Prostate gland (tissue), 2 donors: ENCODE measurements at regions not wholly inside any gene's neighbourhood (a gene's known extent, or its start where the extent isn't known, plus 50 kb on each side); places are given as distances from the start of the nearest gene placed in this dataset.
A peak's percentile ranks its signal among the peaks of the same experiment; 100 is the strongest.
"Not testable (repeated sequence)": the region's sequence is repeated elsewhere in the genome, so short reads cannot be mapped to it uniquely, and the experiment has no call there.

ENCODE experiments used
- DNase-seq: peaks from one replicate; pipeline ENCODE4 v3.0.0-alpha.2; 2019; ENCODE audit warnings: low spot score
- H3K27ac ChIP-seq, 2 donors: fragments of 200-600 bp; sonication (generic); 2 replicates each; pipeline ENCODE4 v1.5.1; 2017 to 2019
- H3K27me3 ChIP-seq: fragments of 200-600 bp; sonication (generic); replicated peaks from 2 replicates; pipeline ENCODE4 v1.5.1; 2019; ENCODE audit not compliant: insufficient read depth
- H3K36me3 ChIP-seq, 2 donors: fragments of 200-600 bp; sonication (generic); 1 replicate in 1 of 2; 2 replicates in 1 of 2; pipeline versions ENCODE4 v1.5.1 to v1.8.1; 2017 to 2019
- H3K4me1 ChIP-seq: fragments of 200-600 bp; sonication (generic); replicated peaks from 2 replicates; pipeline ENCODE4 v1.5.1; 2019
- H3K4me3 ChIP-seq, 2 donors: fragments of 200-600 bp; sonication (generic); 2 replicates each; pipeline ENCODE4 v1.5.1; 2017 to 2019
- H3K9me3 ChIP-seq: fragments of 200-600 bp; sonication (generic); 2 replicates; pipeline ENCODE4 v1.5.1; 2017
- POLR2A ChIP-seq: fragments of 450-650 bp; IDR thresholded peaks from one replicate; pipeline ENCODE4 v1.6.1; 2016; ENCODE audit warnings: antibody characterized with exemption, mild to moderate bottlenecking
- POLR2AphosphoS5 ChIP-seq: sonication (generic); formaldehyde crosslinking; IDR thresholded peaks from one replicate; pipeline ENCODE4 v1.6.1; 2017; ENCODE audit warnings: antibody characterized with exemption
- WGBS: methylation state at CpG from one replicate; pipeline ENCODE4 v1.1.5; 2018; 5-methylcytosine and 5-hydroxymethylcytosine counted together
- intact Hi-C: fragments of 100-400 bp; cut with DNase I; formaldehyde crosslinking; loops from one replicate; pipeline ENCODE4 v1.14.2; 2022
- TF ChIP-seq, protein P1 (sequence below), 4 experiments: fragments of 200-600 bp in 2 of 4; fragments of 450-650 bp in 2 of 4; sonication (generic) in 2 of 4; IDR thresholded peaks; 1 replicate in 3 of 4; 2 replicates in 1 of 4; pipeline ENCODE4 v1.5.1; 2016 to 2019; ENCODE audit warnings: antibody characterized with exemption in 4 of 4, mild to moderate bottlenecking in 2 of 4, moderate library complexity in 2 of 4

GRCh38 chr12:11543457-11544158, 105.9 kb upstream of the ETV6 start:
- Histone ChIP-seq H3K27ac (no peak overlapping the region), H3K36me3 (no peaks in the 10 kb centered on the region), H3K9me3 (no peaks in the 10 kb centered on the region), H3K4me3 (no peak overlapping the region), H3K27me3 (no peaks in the 10 kb centered on the region), H3K4me1 (no peaks in the 10 kb centered on the region)
- TF ChIP-seq, protein P1, sequence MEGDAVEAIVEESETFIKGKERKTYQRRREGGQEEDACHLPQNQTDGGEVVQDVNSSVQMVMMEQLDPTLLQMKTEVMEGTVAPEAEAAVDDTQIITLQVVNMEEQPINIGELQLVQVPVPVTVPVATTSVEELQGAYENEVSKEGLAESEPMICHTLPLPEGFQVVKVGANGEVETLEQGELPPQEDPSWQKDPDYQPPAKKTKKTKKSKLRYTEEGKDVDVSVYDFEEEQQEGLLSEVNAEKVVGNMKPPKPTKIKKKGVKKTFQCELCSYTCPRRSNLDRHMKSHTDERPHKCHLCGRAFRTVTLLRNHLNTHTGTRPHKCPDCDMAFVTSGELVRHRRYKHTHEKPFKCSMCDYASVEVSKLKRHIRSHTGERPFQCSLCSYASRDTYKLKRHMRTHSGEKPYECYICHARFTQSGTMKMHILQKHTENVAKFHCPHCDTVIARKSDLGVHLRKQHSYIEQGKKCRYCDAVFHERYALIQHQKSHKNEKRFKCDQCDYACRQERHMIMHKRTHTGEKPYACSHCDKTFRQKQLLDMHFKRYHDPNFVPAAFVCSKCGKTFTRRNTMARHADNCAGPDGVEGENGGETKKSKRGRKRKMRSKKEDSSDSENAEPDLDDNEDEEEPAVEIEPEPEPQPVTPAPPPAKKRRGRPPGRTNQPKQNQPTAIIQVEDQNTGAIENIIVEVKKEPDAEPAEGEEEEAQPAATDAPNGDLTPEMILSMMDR (IDR thresholded peaks at IDR 0.05) = no peak
- TF ChIP-seq POLR2A (no peak), POLR2AphosphoS5 (no peak)
- DNase-seq = no peak
- WGBS = 16% methylated on average over 7 of the region's 7 CpGs
- intact Hi-C loops = no loop called here

- Histone ChIP-seq H3K4me3 (no peak overlapping the region), H3K9me3 (no peaks in the 10 kb centered on the region), H3K27me3 (no peaks in the 10 kb centered on the region), H3K27ac (no peak overlapping the region), H3K36me3 (no peaks in the 10 kb centered on the region), H3K4me1 (no peaks in the 10 kb centered on the region)
- TF ChIP-seq POLR2AphosphoS5 = no peak
- 65% methylated on average over 6 of the region's 6 CpGs for WGBS
- intact Hi-C loops = no loop called here
- DNase-seq = no peak
These were observed 103.8 kb upstream of the ETV6 start for GRCh38 chr12:11545484-11546330.

- H3K27ac ChIP-seq = peak overlapping the region in 1 of 2 donors; percentile 61
- peak; percentile 53 for DNase-seq
These were observed 102.7 kb upstream of the ETV6 start for GRCh38 chr12:11546582-11547270.

DNA sequence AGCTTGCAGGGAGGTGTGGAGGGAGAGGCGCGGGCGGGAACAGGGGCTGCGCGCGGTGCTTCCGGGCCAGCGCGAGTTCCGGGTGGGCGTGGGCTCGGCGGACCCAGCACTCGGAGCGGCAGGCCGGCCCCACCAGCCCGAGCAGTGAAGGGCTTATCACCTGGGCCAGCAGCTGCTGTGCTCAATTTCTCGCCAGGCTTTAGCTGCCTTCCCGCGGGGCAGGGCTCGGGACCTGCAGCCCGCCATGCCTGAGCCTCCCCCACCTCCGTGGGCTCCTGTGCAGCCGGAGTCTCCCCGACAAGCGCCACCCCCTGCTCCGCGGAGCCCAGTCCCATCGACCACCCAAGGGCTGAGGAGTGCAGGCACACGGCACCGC, 102.2 kb upstream of the ETV6 start:
- H3K9me3 ChIP-seq, H3K4me1 ChIP-seq, H3K4me3 ChIP-seq, intact Hi-C loops, DNase-seq, H3K27me3 ChIP-seq, H3K36me3 ChIP-seq: not testable (repeated sequence)
- WGBS = 81% methylated on average over 28 of the region's 31 CpGs
- peak overlapping the region in 1 of 2 donors; percentile 61 for H3K27ac ChIP-seq

More at GRCh38 chr12:11546582-11547270, 102.7 kb upstream of the ETV6 start:
- WGBS = 32% methylated on average over 14 of the region's 14 CpGs
- intact Hi-C loops, H3K36me3 ChIP-seq, H3K27me3 ChIP-seq, H3K4me1 ChIP-seq, H3K9me3 ChIP-seq: not testable (repeated sequence)
- peak overlapping the region in 1 of 2 donors; percentile 14 for H3K4me3 ChIP-seq

- Histone ChIP-seq H3K27ac (no peak overlapping the region), H3K9me3 (no peaks in the 10 kb centered on the region), H3K4me1 (no peaks in the 10 kb centered on the region), H3K4me3 (no peak overlapping the region), H3K27me3 (no peaks in the 10 kb centered on the region), H3K36me3 (no peaks in the 10 kb centered on the region)
- TF ChIP-seq POLR2A (no peak), POLR2AphosphoS5 (no peak)
- TF ChIP-seq, protein P1 (IDR thresholded peaks at IDR 0.05) = no peak
- 94% methylated on average over 3 of the region's 3 CpGs for WGBS
- no peak for DNase-seq
- intact Hi-C loops = no loop called here
These were observed 100.4 kb upstream of the ETV6 start for GRCh38 chr12:11549119-11549518.

DNA sequence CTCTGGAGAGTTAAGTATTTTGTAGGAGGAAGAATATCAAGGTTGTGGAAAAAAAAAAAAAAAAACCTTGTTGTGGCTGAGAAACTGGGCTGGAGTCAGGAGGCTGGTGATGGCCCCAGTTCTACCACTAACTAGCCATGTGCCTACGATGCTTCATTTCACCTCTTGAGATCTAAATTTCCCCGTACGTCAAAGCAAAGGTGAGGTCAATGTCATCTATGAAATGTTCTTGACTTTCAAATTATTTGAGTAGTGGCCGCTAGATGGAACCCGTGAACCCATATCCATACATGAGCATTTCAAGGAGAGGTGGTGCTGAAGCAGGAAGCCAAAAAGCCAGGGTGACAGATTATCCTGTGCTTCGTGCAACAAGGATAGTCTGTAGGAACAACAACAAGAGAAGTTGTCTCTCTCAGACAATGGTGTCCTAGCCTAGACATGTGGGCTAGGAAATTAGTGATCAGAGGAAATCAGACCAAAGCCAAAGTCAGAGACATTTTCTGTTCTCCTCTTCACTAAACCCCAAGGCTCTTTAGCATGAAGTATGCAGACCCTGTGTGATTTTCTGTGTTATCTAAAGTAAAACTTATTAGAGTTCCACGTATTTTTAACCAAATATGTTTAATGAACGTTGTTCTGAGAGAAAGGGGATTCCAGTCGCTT, 95.5 kb upstream of the ETV6 start:
- no peaks in the 10 kb centered on the region for H3K4me1 ChIP-seq
- TF ChIP-seq POLR2AphosphoS5 = peak; percentile 38
- TF ChIP-seq, protein P1 (IDR thresholded peaks at IDR 0.05) = peak in 3 of 4 experiments; percentile 28 to 67 (median 66)
- TF ChIP-seq POLR2A = no peak
- H3K9me3 ChIP-seq = no peaks in the 10 kb centered on the region
- H3K4me3 ChIP-seq = no peak overlapping the region
- WGBS = 21% methylated on average over 9 of the region's 9 CpGs
- no peaks in the 10 kb centered on the region for H3K36me3 ChIP-seq
- no peaks in the 10 kb centered on the region for H3K27me3 ChIP-seq
- intact Hi-C loops = no loop called here
- H3K27ac ChIP-seq = no peak overlapping the region
- peak; percentile 69 for DNase-seq
